ENCODE measurements at regions not wholly inside any gene's neighbourhood (a gene's known extent, or its start where the extent isn't known, plus 50 kb on each side); places are given as distances from the start of the nearest gene placed in this dataset.

GRCh38 chr4:24470666-24471485 lies 113.5 kb downstream of the DHX15 start:
- in situ Hi-C loops (cut with MboI; ENCODE audit: low sequenced_read_pairs, unreplicated experiment), result no loop called here

GRCh38 chr4:24468071-24468470 lies 116.3 kb downstream of the DHX15 start:
- in situ Hi-C loops (cut with MboI; ENCODE audit: low sequenced_read_pairs, unreplicated experiment), result no loop called here
- TF ChIP-seq CTCF (IDR thresholded peaks at IDR 0.05; ENCODE audit: borderline replicate concordance, control extremely low read depth, extremely low read depth, insufficient read depth, missing control alignments), result no peak
- no peak for DNase-seq (ENCODE audit: low spot score)

More at GRCh38 chr4:24470666-24471485, 113.5 kb downstream of the DHX15 start:
- no peak for TF ChIP-seq CTCF (IDR thresholded peaks at IDR 0.05; ENCODE audit: borderline replicate concordance, control extremely low read depth, extremely low read depth, insufficient read depth, missing control alignments)
- DNase-seq (ENCODE audit: low spot score), result peak; percentile 78

GRCh38 chr4:24464566-24464965 lies 119.8 kb downstream of the DHX15 start:
- TF ChIP-seq CTCF (IDR thresholded peaks at IDR 0.05; ENCODE audit: borderline replicate concordance, control extremely low read depth, extremely low read depth, insufficient read depth, missing control alignments), result no peak
- in situ Hi-C loops (cut with MboI; ENCODE audit: low sequenced_read_pairs, unreplicated experiment), result no loop called here
- DNase-seq (ENCODE audit: low spot score), result no peak

- in situ Hi-C loops (cut with MboI; ENCODE audit: low sequenced_read_pairs, unreplicated experiment), result no loop called here
- no peak for DNase-seq (ENCODE audit: low spot score)
- no peak for TF ChIP-seq CTCF (IDR thresholded peaks at IDR 0.05; ENCODE audit: borderline replicate concordance, control extremely low read depth, extremely low read depth, insufficient read depth, missing control alignments)
These were observed 127.9 kb downstream of the DHX15 start for GRCh38 chr4:24456431-24456830.

- no peak for DNase-seq (ENCODE audit: low spot score)
- in situ Hi-C loops (cut with MboI; ENCODE audit: low sequenced_read_pairs, unreplicated experiment), result no loop called here
- no peak for TF ChIP-seq CTCF (IDR thresholded peaks at IDR 0.05; ENCODE audit: borderline replicate concordance, control extremely low read depth, extremely low read depth, insufficient read depth, missing control alignments)
These were observed 130.4 kb downstream of the DHX15 start for GRCh38 chr4:24453951-24454350.

- in situ Hi-C loops (cut with MboI; ENCODE audit: low sequenced_read_pairs, unreplicated experiment), result no loop called here
- no peak for TF ChIP-seq CTCF (IDR thresholded peaks at IDR 0.05; ENCODE audit: borderline replicate concordance, control extremely low read depth, extremely low read depth, insufficient read depth, missing control alignments)
- no peak for DNase-seq (ENCODE audit: low spot score)
These were observed 132.5 kb downstream of the DHX15 start for GRCh38 chr4:24451870-24452269.
